K562 (cell line): ENCODE measurements at regions not wholly inside any gene's neighbourhood (a gene's known extent, or its start where the extent isn't known, plus 50 kb on each side); places are given as distances from the start of the nearest gene placed in this dataset.

Source experiments
- AFF4 ChIP-seq: sonication (generic); formaldehyde crosslinking; IDR thresholded peaks from 2 replicates; pipeline ENCODE4 v1.8.0; 2023; ENCODE audit warnings: mild to moderate bottlenecking, missing genetic modification reagents
- CBFA2T2 ChIP-seq: fragments of 450-650 bp; conservative IDR thresholded peaks from 2 replicates; pipeline ENCODE4 v1.6.1; 2017; ENCODE audit warnings: mild to moderate bottlenecking
- CBX2 ChIP-seq: fragments of 200-600 bp; sonication (generic); IDR thresholded peaks from one replicate; pipeline ENCODE4 v1.6.1; 2012; ENCODE audit warnings: mild to moderate bottlenecking, low read length, inconsistent platforms; ENCODE audit not compliant: insufficient read depth, poor library complexity, severe bottlenecking
- CREM ChIP-seq: IDR thresholded peaks from 2 replicates; pipeline ENCODE4 v1.6.1; 2014; ENCODE audit warnings: antibody characterized with exemption, low read depth
- FOXJ2 ChIP-seq: fragments of 200-800 bp; sonication (Bioruptor generic); IDR thresholded peaks from 2 replicates; pipeline ENCODE4 v1.6.1; 2016; ENCODE audit warnings: missing genetic modification characterization, missing compliant biosample characterization
- FOXP1 ChIP-seq: sonication (generic); formaldehyde crosslinking; IDR thresholded peaks from 2 replicates; pipeline ENCODE4 v1.8.0; 2022; ENCODE audit warnings: mild to moderate bottlenecking, missing genetic modification reagents
- GABPB2 ChIP-seq: fragments of 250-450 bp; sonication (Bioruptor Pico); conservative IDR thresholded peaks from 2 replicates; pipeline ENCODE4 v1.5.1; 2021; ENCODE audit warnings: mild to moderate bottlenecking
- GATA2 ChIP-seq: sonication (generic); formaldehyde crosslinking; IDR thresholded peaks from 2 replicates; pipeline ENCODE4 v1.4.0; 2020; ENCODE audit warnings: mild to moderate bottlenecking, missing genetic modification reagents
- HMGXB4 ChIP-seq: sonication (generic); formaldehyde crosslinking; IDR thresholded peaks from 2 replicates; pipeline ENCODE4 v1.8.1; 2023; ENCODE audit warnings: mild to moderate bottlenecking, missing genetic modification reagents
- MYC ChIP-seq, 2 experiments: fragments of 250-450 bp in 1 of 2; sonication (Bioruptor Pico) in 1 of 2; IDR thresholded peaks; 2 replicates each; pipeline versions ENCODE4 v1.5.1 to v1.6.1; 2012 to 2021; ENCODE audit warnings: low read depth in 2 of 2, borderline replicate concordance in 1 of 2, improper control_type of control experiment in 1 of 2, low read length in 1 of 2, mild to moderate bottlenecking in 1 of 2, moderate library complexity in 1 of 2
- PHB ChIP-seq: fragments of 250-450 bp; sonication (Bioruptor Pico); IDR thresholded peaks from 2 replicates; pipeline ENCODE4 v1.5.0; 2021
- PRMT5 ChIP-seq: sonication (generic); formaldehyde crosslinking; IDR thresholded peaks from 2 replicates; pipeline ENCODE4 v1.5.0; 2020; ENCODE audit warnings: missing genetic modification reagents
- RBM22 ChIP-seq: fragments of 200-400 bp; formaldehyde crosslinking; IDR thresholded peaks from 2 replicates; pipeline ENCODE4 v1.6.1; 2018; ENCODE audit warnings: low read length, low read depth; ENCODE audit not compliant: poor library complexity, severe bottlenecking
- RBM39 ChIP-seq: fragments of 200-400 bp; formaldehyde crosslinking; optimal IDR thresholded peaks from 2 replicates; pipeline ENCODE3; 2018; ENCODE audit warnings: low read depth, low read length
- TCFL5 ChIP-seq: fragments of 250-450 bp; sonication (Bioruptor Pico); conservative IDR thresholded peaks from 2 replicates; pipeline ENCODE4 v1.6.1; 2021; ENCODE audit warnings: mild to moderate bottlenecking, moderate library complexity, matching md5 sums
- ZBED1 ChIP-seq: IDR thresholded peaks from 2 replicates; pipeline ENCODE4 v1.6.1; 2014
- ZC3H8 ChIP-seq: fragments of 450-650 bp; IDR thresholded peaks from 2 replicates; pipeline ENCODE4 v1.6.1; 2017
- ZNF184 ChIP-seq: sonication (generic); formaldehyde crosslinking; IDR thresholded peaks from 2 replicates; pipeline ENCODE4 v1.5.0; 2020; ENCODE audit warnings: missing genetic modification reagents
- ZNF274 ChIP-seq: IDR thresholded peaks from 2 replicates; pipeline ENCODE4 v1.6.1; 2011; ENCODE audit warnings: low read depth, mild to moderate bottlenecking, low read length, moderate library complexity, borderline replicate concordance
- ZNF347 ChIP-seq: fragments of 450-650 bp; formaldehyde crosslinking; IDR thresholded peaks from 2 replicates; pipeline ENCODE4 v1.4.0; 2020; ENCODE audit warnings: low read depth, mild to moderate bottlenecking, moderate library complexity
- ZNF830 ChIP-seq: fragments of 250-450 bp; sonication (Bioruptor Pico); IDR thresholded peaks from 2 replicates; pipeline ENCODE4 v1.5.0; 2021; ENCODE audit warnings: mild to moderate bottlenecking
- TF ChIP-seq, protein P1 (sequence below): sonication (generic); formaldehyde crosslinking; IDR thresholded peaks from 2 replicates; pipeline ENCODE4 v1.8.1; 2022; ENCODE audit warnings: missing genetic modification reagents
- TF ChIP-seq, protein P2 (sequence below): fragments of 250-450 bp; sonication (Bioruptor Pico); IDR thresholded peaks from 2 replicates; pipeline ENCODE4 v1.8.0; 2022; ENCODE audit warnings: moderate library complexity, mild to moderate bottlenecking, inconsistent platforms

DNA sequence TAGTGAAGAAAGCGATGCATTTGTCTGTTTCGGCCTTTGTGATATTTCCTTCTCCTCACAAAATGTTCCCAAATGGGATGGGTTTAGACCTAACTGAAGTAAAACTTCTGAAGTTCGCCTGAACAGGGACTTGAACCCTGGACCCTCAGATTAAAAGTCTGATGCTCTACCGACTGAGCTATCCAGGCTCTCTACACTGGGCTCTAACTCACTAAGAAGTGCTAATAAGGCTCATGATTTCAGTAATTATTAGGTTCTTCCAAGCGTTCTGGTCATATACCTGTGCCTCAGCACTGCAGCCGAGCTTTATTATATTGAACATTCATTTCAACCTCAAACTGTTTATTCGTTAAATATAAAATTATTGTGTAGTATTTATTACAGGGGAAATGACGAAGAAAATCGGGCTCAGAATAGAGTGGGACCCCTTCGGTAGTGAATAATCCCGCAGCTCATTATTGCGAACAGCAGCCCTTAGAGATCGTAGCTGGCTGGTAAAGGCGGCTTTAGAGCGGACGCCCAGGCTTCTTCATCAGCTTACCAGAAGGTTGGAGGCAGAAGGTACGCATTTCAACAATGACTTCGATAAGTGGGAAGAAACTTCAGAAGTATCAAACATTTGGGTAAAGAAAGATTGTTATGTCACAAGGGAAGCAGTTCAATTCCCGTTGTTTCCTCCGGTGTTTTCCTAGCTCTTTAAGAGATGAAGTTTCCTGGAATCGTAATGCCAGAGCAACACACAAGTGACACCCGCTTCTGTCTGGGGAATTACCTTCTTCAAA is 119.0 kb upstream of the ZNF184 start (continued):
- TF ChIP-seq, protein P1, sequence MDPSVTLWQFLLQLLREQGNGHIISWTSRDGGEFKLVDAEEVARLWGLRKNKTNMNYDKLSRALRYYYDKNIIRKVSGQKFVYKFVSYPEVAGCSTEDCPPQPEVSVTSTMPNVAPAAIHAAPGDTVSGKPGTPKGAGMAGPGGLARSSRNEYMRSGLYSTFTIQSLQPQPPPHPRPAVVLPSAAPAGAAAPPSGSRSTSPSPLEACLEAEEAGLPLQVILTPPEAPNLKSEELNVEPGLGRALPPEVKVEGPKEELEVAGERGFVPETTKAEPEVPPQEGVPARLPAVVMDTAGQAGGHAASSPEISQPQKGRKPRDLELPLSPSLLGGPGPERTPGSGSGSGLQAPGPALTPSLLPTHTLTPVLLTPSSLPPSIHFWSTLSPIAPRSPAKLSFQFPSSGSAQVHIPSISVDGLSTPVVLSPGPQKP (CRISPR knock-in tag): no peak
- TF ChIP-seq PRMT5 (CRISPR knock-in tag) (no peak), ZNF274 (peak; percentile 71), HMGXB4 (CRISPR knock-in tag) (0 out of 2 replicates have a peak, but pooled peaks have one; percentile 63), TCFL5 (CRISPR knock-in tag) (no peak), PHB (CRISPR knock-in tag) (no peak), FOXP1 (CRISPR knock-in tag) (no peak), ZNF184 (CRISPR knock-in tag) (no peak), FOXJ2 (tag) (0 out of 2 replicates have a peak, but pooled peaks have one; percentile 11), CBX2 (no peak), GABPB2 (no peak), GATA2 (CRISPR knock-in tag) (no peak), ZNF830 (no peak), CREM (peak; percentile 63), ZBED1 (no peak), CBFA2T2 (no peak), ZC3H8 (no peak), MYC (IDR thresholded peaks at IDR 0.05; ENCODE audit: low read depth, low read length) (no peak; the same call in 1 of the 2 replicates), MYC (CRISPR knock-in tag; IDR thresholded peaks at IDR 0.05; ENCODE audit: borderline replicate concordance, low read depth) (no peak), ZNF347 (no peak), RBM22 (no peak), AFF4 (CRISPR knock-in tag) (no peak), RBM39 (no peak)
- TF ChIP-seq, protein P2, sequence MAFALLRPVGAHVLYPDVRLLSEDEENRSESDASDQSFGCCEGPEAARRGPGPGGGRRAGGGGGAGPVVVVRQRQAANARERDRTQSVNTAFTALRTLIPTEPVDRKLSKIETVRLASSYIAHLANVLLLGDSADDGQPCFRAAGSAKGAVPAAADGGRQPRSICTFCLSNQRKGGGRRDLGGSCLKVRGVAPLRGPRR (CRISPR knock-in tag): no peak
